GM06990 (cell line): ENCODE measurements at regions not wholly inside any gene's neighbourhood (a gene's known extent, or its start where the extent isn't known, plus 50 kb on each side); places are given as distances from the start of the nearest gene placed in this dataset.
"Not testable (repeated sequence)": the region's sequence is repeated elsewhere in the genome, so short reads cannot be mapped to it uniquely, and the experiment has no call there.

Experiments
- DNase-seq: peaks from one replicate; pipeline ENCODE4 v3.0.0-alpha.2; 2011; ENCODE audit not compliant: insufficient read length; ENCODE audit errors: extremely low read depth
- H3K27me3 ChIP-seq: replicated peaks from 2 replicates; pipeline ENCODE4 v1.6.0; 2011; ENCODE audit warnings: low read length; ENCODE audit not compliant: control insufficient read depth, insufficient read depth
- H3K36me3 ChIP-seq: 2 replicates; pipeline ENCODE4 v1.5.1; 2011; ENCODE audit warnings: low read length; ENCODE audit not compliant: control insufficient read depth, insufficient read depth
- H3K4me3 ChIP-seq: replicated peaks from 2 replicates; pipeline ENCODE4 v1.5.1; 2011; ENCODE audit warnings: low read depth, mild to moderate bottlenecking, control low read depth, low read length
- CTCF ChIP-seq: IDR thresholded peaks from 2 replicates; pipeline ENCODE4 v1.5.1; 2011; ENCODE audit warnings: low read length, control low read depth, mild to moderate bottlenecking, inconsistent platforms; ENCODE audit not compliant: insufficient read depth, poor library complexity, severe bottlenecking

- no peak overlapping the region for H3K4me3 ChIP-seq
- TF ChIP-seq CTCF, result no peak
- no peak for DNase-seq
- H3K36me3 ChIP-seq, result no peaks in the 10 kb centered on the region
- no peaks in the 10 kb centered on the region for H3K27me3 ChIP-seq
Measured at GRCh38 chr14:89743828-89744227, 210.7 kb downstream of the EFCAB11 start.

DNA sequence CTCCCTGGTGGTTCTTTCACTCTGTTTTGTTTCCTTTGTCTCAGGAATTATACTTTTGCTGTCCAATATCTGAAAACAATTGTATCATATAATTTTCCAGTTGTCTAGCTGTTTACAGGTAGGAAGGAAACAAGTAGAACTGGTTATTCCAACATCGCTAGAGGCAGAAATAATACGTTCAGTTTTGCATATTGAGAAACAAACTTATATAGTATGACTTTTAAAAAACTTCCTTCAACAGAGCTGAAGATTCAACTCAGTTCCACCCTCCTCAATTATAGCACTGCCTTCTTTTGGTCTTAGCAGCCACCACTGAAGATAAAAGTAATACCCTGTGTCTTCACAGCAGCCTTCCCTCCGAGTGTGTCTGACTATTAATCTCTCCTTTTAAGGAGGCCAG is 214.3 kb downstream of the EFCAB11 start:
- no peak overlapping the region for H3K4me3 ChIP-seq
- H3K27me3 ChIP-seq, result no peaks in the 10 kb centered on the region
- no peaks in the 10 kb centered on the region for H3K36me3 ChIP-seq
- no peak for TF ChIP-seq CTCF
- DNase-seq, result no peak

DNA sequence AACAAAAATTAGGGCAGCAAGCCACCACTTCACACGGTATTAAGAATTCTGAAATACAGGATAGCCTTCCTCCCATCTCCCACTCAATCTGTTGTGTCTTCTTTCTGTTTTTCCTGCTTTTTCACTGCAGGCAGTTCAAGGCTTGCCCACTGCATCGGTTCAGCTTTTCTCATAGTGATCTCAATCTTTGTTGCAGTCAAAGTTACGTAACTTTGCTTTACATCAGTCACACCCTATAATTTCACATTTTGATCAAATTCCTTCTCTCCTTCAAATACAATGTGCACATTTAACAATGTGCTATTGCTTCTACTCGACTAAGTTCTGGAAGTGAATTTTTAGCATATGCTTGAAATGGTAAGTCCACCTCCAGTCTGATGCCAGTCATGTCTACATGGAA is 217.6 kb downstream of the EFCAB11 start:
- no peak overlapping the region for H3K4me3 ChIP-seq
- no peak for DNase-seq
- no peaks in the 10 kb centered on the region for H3K27me3 ChIP-seq
- TF ChIP-seq CTCF, result no peak
- no peaks in the 10 kb centered on the region for H3K36me3 ChIP-seq

DNA sequence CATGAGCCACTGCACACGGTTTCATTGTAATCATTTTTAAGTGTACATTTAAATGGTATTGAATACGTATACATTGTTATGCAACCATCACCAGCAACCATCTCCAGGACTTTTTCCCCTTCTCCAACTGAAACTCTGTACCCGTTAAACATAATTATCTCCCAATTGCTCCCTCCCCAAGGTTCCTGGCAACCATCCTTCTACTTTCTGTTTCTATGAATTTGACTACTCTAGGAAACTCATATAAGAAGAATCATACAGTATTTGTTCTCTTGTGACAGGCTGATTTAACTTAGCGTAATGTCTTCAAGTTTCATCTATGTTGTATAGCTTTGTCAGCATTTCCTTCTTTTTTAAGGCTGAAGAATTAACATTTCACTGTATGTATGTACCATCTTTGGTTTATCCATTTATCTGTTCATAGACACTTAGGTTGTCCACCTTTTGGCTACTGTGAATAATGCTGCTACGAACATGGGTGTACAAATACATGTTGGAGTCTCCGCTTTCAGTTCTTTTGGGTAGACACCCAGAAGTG is 223.1 kb downstream of the EFCAB11 start:
- Histone ChIP-seq H3K4me3 (no peak overlapping the region), H3K36me3 (no peaks in the 10 kb centered on the region), H3K27me3 (no peaks in the 10 kb centered on the region)
- TF ChIP-seq CTCF, result no peak
- DNase-seq, result no peak

GRCh38 chr14:89730687-89731086 is 223.8 kb downstream of the EFCAB11 start:
- H3K36me3 ChIP-seq, result no peaks in the 10 kb centered on the region
- no peaks in the 10 kb centered on the region for H3K27me3 ChIP-seq
- no peak for TF ChIP-seq CTCF
- no peak for DNase-seq
- no peak overlapping the region for H3K4me3 ChIP-seq

- DNase-seq, result no peak
- Histone ChIP-seq H3K36me3 (no peaks in the 10 kb centered on the region), H3K4me3 (no peak overlapping the region), H3K27me3 (no peaks in the 10 kb centered on the region)
- no peak for TF ChIP-seq CTCF
Measured at GRCh38 chr14:89728964-89729363, 225.6 kb downstream of the EFCAB11 start.

DNA sequence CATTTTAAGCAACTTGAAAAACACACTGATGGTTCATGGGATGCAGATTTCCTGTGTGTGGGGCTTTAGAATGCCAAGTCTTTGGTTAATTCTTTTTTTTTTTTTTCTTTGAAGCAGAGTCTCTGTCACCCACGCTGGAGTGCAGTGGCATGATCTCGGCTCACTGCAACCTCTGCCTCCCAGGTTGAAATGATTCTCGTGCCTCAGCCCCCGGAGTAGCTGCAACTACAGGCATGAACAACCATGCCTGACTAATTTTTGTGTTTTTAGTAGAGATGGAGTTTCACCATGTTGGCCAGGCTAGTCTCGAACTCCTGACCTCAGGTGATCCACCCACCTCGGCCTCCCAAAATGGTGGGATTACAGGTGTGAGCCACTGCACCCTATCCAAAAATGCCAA is 228.3 kb downstream of the EFCAB11 start:
- not testable (repeated sequence) for H3K36me3 ChIP-seq, DNase-seq, H3K27me3 ChIP-seq, H3K4me3 ChIP-seq
